GM19455 (cell line): ENCODE measurements at regions not wholly inside any gene's neighbourhood (a gene's known extent, or its start where the extent isn't known, plus 50 kb on each side); places are given as distances from the start of the nearest gene placed in this dataset.

Experiments used
- ATAC-seq: cut with Tn5 transposase; IDR thresholded peaks from one replicate; pipeline ENCODE4 v1.9.1; 2021; ENCODE audit not compliant: unreplicated experiment

DNA sequence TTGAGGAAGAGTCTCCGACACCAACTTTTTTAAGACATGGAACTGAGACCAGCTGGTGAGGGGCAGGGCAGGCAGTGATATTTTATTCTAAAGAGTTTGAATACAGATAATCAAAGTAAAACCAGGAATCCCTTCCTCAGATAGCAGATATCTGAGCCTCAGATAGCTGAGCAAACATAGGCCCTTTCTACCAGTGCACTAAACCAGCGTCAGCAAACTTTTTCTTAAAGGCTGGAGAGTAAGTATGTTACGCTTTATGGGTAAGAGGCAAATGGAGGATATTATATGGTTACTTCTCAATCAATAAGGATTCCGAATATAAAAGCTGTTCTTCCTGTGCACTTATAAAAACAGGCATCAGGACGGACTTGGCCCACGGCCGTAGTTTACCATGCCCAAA lies 73.9 kb downstream of the WNT5A start:
- ATAC-seq: no peak

GRCh38 chr3:55412545-55412944 lies 74.6 kb downstream of the WNT5A start:
- no peak for ATAC-seq

- no peak for ATAC-seq
Observed at GRCh38 chr3:55409806-55410205, 77.3 kb downstream of the WNT5A start.

DNA sequence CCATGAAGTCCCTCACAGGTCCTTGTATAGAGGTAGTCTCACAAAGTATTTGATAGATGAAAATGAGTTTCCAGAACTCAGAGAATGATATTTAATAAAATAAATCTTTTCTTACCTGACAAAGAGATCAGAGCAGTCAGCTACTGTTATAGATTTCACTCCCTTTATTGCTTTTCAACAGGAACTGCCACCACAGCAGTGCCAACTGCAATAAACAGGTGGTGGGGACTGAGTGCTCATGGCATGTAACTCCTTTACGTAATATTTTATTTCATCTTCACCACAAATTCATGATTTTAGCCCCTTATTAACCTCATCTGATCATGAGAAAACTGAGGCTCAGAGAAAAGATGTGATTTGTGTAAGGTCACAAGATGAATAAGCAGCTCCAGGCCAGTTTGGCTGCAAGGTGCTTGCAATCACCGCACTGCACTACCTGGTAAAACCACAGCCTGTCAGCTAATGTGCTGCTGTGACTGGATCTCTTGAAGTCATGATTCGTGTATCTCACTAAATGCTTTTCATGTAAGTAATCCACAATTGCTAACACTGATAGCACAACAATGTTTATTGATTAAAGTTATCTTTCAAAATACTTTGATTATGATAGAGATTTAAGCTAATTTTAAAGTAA lies 78.8 kb downstream of the WNT5A start:
- ATAC-seq: no peak

DNA sequence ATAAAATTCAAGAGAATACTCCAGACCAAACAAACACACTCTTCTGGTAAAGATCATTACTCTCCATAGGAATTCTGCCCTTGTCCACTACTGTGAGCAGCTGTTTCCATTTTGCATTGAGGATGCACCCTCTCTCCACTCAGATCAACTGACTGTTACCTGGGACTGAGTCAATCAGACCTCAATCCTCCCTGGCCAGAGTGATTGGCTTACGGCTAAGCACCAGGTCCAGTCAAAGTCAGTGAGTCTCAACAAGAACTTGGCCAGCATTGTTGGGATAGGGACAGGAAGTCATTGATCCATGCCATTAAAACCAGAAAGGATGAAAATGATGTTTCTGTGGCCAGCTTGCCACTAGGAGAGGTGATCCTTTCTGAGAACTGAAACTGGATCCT lies 79.7 kb downstream of the WNT5A start:
- no peak for ATAC-seq

DNA sequence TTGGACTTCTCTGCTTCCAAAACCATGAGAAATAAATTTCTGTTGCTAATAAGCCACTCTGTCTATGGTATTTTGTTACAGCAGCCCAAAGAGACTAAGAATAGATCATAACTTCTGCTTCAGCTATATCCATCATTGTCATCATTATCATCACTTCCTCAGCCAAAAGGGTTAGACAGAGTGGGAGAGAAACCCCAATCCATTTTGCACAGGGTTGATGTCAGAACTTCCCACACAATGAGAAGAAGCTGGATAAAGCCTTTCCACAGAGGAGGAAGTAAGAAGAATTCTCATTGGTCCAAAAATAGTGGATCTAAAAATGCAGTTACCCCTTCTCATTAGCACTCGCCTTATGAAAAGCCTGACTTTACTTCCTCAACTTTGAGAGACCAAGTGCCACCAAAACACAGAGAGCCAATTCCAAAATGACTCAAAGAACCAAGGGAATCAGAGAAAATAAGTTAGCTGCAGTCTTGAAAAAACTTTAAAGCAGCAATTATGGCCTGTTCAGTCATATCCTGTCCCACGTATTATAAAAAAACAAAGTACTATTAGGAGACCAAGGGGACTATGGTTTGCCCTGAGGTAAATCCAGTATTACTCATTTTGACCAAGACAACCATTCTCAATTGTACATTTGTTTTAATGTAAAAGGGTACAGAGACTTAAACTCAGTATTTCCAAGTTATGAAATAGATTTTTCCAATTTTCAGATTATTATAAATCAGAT lies 80.2 kb downstream of the WNT5A start:
- ATAC-seq: no peak

DNA sequence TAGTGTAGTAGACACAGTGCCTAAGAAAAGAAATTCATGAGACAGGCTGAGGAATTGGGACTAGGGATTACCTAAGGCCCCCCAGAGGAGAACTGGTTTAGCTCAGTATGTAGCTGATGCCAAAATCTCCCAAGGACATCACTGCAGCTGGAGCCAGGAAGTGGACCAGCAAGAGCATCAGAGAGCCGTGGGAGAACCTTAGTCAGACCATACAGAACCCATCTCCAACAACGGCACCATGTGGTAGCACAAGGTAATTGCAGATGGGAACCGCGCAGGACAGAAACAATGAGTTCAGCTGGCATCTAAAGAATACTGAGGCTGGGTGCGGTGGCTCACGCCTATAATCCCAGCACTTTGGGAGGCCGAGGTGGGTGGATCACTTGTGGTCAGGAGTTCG lies 81.7 kb downstream of the WNT5A start:
- no peak for ATAC-seq

GRCh38 chr3:55402886-55403609 lies 84.1 kb downstream of the WNT5A start:
- ATAC-seq: no peak

DNA sequence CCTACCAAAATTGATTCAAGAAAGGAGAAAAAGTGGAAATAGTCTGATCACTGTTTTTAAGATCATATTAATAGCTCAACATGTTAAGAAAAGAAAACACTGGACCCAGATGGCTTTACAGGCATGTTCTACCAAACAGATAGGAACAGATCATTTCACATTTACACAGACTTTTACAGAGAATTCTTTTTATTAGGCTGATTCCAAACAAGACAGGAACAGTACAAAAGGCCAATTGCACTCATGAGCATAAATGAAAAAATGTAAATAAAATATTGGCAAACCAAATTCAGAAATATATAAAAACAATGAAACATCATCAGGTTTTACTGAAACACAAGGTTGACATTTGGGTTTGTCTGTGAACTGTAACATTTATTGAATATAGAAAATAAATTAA lies 106.5 kb downstream of the WNT5A start:
- ATAC-seq: no peak

DNA sequence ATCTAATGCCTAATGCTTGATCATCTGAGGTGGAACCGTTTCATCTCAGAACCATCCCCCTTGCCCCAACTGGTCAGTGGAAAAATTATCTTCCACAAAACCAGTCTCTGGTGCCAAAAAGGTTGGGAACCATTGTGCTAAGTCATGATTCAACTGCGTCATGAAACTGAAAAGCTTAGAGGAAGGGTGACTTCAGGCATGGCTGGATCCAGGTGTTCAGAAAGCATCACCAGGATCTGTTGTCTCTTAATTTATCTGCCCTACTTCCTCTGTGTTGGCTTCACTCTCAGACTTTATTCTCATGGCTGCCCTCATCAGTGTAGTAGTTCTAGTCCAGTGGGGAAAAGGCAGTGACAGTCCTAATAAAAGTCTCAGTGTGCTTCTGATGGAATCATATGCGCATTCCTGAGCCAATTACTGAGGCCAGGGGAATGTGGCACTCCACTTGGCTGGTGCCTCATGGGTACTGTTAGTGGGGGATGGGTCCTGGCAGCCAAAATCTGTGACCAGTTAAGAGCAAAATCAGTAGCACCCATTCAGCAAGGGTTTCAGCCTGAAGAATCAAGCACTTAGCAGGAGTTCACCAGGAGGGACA lies 110.3 kb downstream of the WNT5A start:
- ATAC-seq: no peak

GRCh38 chr3:55373423-55373822 lies 113.7 kb downstream of the WNT5A start:
- ATAC-seq: no peak

DNA sequence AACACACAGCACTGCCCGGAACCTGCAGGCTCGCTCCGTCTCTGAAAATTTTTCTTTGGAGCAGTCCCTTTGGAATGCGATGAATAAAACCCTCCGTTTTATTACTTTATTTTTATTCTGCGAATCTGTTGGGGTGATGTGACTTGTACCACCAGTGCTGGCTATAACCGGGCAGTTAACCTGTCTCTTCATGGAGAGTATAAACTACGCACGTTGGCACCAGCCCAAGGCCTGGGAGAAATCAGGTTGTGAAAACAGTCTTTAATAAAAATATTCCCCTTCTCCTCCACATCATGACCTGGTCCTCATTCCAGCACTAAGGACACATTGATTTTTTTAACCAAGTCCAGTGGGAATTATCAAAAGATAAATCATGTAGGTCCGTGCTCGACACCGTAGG lies 116.8 kb downstream of the WNT5A start:
- ATAC-seq: no peak

- ATAC-seq: no peak
Observed at GRCh38 chr3:55369141-55369847, 117.8 kb downstream of the WNT5A start.

DNA sequence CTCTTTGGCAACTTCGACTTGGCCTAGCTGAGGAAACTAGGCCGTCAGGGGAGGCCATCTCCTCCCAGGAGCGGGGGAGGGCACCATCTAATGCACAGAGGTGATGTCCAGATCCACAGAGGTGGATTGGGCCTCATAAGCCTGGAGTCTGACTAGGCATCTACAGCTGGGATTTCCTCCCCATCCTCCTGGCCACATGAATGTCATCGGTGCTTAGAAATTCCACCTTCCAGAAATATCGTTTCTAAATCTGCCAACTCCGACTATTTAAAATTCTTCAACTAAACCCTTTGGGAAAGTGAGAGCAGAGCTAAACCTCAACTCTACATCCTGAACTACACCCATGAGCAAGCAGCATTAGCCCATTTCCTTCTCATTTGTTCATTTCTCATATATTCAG lies 118.7 kb downstream of the WNT5A start:
- ATAC-seq: no peak

- ATAC-seq: no peak
Observed at GRCh38 chr3:55367384-55367783, 119.7 kb downstream of the WNT5A start.

DNA sequence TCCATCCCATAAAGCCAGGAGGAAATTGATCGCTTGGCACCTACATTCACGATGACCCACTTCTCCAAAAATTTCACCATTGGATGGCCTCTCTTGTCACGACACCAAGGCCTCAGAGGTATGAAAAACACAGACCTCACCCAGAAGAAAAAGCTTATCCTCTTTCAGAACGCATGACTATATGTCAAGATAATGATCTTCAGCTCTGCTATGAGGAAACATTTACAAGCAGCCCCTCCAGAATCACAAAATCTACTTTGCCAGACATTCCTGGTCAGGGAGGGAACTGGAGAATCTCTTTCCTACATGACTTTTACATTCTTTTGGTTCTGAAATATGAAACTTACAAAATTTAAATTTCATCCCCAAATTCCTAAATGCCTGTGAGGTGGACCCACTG lies 122.7 kb downstream of the WNT5A start:
- no peak for ATAC-seq

DNA sequence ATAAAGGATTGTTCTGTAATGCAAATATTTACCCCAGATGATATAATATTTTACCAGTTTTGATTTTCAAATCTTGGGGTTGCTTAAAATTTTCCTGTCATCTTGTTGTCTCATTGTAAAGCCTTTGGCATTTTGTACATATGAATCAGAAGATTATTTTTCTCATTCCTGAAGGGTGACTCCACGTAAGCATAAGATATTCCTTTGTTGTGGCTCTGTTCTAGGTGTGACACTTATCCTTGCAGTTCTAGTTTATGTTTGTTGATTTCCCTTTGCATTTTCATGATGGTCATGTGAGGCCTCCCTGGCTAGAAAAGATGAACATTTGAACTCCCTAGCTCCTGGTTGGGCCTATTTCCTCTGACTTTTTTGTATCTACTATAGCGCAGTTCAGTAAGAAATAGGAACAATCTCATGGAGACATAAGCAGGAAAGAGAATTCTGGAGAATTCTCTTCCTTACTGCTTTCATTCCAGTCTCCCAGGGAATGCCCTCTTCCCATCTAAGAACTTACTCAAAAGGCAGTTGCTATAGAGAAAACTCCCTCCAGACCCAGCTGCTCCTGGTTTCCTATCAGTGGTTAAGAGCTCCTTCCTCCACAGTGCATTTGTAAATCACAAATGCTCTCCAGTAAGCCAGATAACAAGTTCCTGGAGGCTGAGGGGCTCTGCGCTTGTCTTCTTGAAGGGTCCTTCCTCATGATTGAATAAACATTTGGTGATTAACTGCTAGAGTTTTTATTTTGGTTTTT lies 124.7 kb downstream of the WNT5A start:
- ATAC-seq: no peak

GRCh38 chr3:55357796-55358195 lies 129.3 kb downstream of the WNT5A start:
- ATAC-seq: no peak

DNA sequence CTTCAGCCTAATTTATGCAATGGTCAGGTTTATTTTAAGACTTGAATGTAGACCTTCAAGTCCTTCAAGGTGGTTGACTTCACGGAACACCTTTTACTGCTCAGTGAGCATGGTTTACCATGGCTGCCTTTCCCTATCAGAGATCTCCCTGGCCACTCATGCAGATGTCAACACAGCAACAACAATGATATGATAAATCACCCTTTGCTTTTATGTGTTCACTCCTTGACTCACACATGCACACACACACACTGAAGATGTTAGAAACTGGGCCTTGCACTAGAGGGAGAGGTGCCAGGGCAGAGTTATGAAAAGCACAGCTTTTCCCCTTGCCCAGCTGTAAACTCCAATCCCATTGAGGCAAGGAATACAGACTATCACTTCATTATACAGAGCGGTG lies 134.4 kb downstream of the WNT5A start:
- ATAC-seq: no peak

DNA sequence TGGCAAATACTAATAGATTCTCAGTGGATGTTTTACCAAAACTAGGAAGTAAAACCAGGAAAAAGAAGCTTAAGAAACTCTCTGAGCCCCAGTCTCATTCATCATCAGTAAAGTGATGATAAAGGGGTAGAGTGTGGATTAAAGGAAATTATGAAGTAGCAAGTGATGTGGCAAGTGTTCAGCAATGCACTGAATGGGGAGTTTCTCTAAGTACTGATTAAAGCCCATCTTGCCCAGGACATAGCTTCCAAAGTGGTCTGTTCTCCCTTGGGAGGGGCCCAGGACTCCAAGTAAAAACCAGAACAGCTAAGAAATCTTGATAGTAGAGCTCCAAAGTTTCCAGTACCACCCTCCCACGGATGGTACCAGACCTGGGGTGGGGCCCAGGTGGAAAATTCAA lies 137.3 kb downstream of the WNT5A start:
- ATAC-seq: no peak
